ENCODE measurements at regions not wholly inside any gene's neighbourhood (a gene's known extent, or its start where the extent isn't known, plus 50 kb on each side); places are given as distances from the start of the nearest gene placed in this dataset.
"Not testable (repeated sequence)": the region's sequence is repeated elsewhere in the genome, so short reads cannot be mapped to it uniquely, and the experiment has no call there.

DNA sequence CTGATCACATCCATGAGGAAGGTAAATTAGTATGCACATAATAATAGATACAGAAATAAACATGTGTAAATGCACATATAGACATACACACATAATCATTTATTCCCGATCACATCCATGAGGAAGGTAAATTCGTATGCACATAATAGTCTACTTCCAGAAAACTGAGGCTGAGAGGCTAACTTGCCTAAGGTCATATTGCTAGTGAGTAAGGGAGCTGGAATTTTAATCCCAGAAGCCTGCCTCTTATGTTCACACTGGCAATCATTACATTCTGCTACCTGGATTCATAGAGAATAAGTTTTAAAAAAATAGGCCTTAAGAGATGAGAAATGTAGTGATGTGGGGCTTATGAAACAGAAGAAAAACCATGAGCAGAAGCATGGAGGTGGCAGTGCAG is 716.3 kb downstream of the BRINP1 start:
- TF ChIP-seq, protein P1, sequence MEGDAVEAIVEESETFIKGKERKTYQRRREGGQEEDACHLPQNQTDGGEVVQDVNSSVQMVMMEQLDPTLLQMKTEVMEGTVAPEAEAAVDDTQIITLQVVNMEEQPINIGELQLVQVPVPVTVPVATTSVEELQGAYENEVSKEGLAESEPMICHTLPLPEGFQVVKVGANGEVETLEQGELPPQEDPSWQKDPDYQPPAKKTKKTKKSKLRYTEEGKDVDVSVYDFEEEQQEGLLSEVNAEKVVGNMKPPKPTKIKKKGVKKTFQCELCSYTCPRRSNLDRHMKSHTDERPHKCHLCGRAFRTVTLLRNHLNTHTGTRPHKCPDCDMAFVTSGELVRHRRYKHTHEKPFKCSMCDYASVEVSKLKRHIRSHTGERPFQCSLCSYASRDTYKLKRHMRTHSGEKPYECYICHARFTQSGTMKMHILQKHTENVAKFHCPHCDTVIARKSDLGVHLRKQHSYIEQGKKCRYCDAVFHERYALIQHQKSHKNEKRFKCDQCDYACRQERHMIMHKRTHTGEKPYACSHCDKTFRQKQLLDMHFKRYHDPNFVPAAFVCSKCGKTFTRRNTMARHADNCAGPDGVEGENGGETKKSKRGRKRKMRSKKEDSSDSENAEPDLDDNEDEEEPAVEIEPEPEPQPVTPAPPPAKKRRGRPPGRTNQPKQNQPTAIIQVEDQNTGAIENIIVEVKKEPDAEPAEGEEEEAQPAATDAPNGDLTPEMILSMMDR (IDR thresholded peaks at IDR 0.05; ENCODE audit: low read depth, low read length), result no peak
- Histone ChIP-seq H3K4me3 (ENCODE audit: low read depth, low read length) (no peak overlapping the region), H3K9me3 (no peaks in the 10 kb centered on the region; the same call in 1 of the 2 replicates), H3K27me3 (no peaks in the 10 kb centered on the region), H3K4me1 (no peaks in the 10 kb centered on the region), H3K36me3 (no peaks in the 10 kb centered on the region)
- no peak for DNase-seq

- H3K36me3 ChIP-seq, result no peaks in the 10 kb centered on the region
- no peaks in the 10 kb centered on the region for H3K9me3 ChIP-seq
- no peaks in the 10 kb centered on the region for H3K4me1 ChIP-seq
- TF ChIP-seq, protein P1 (IDR thresholded peaks at IDR 0.05; ENCODE audit: low read depth, low read length), result no peak
- no peaks in the 10 kb centered on the region for H3K27me3 ChIP-seq
- DNase-seq, result no peak
- H3K4me3 ChIP-seq (ENCODE audit: low read depth, low read length), result no peak overlapping the region
Measured at GRCh38 chr9:118659011-118659410, 710.2 kb downstream of the BRINP1 start.

DNA sequence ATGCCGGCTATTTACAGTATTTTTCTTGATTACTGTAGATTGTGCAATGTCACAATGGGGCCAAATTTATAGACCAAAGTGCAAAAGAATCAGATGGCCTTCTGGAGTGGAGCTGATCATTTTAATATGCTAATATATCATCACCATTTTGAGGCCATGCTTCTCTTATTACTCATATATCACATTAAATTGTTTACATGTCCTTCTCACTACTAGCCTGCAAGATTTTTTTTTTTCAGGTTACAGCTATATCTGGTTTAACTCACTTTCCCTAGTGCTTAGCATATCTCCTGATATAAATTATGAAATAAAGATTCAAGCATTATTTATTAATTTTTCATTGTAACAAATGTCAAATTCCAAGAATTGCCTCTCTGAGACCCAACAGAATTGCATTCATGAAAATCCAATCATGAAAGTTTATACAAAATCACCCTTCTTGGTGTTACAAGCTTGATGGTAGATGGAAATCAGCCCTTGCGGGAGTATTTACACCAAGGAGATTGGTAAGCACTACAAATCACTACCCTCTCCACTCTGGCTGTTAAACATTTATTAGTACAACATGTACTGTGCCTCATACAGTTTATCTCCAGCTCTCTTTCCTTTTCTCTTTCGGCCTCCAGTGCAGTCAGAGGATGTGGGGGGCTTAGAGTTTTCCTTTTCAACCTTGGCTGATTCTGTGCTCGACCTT is 703.9 kb downstream of the BRINP1 start:
- Histone ChIP-seq H3K36me3 (no peaks in the 10 kb centered on the region), H3K4me3 (ENCODE audit: low read depth, low read length) (no peak overlapping the region), H3K9me3 (no peaks in the 10 kb centered on the region), H3K4me1 (no peaks in the 10 kb centered on the region), H3K27me3 (no peaks in the 10 kb centered on the region)
- TF ChIP-seq, protein P1 (IDR thresholded peaks at IDR 0.05; ENCODE audit: low read depth, low read length), result no peak
- DNase-seq, result no peak

GRCh38 chr9:118670011-118670953 is 699.0 kb downstream of the BRINP1 start:
- no peak for DNase-seq
- Histone ChIP-seq H3K4me1 (no peaks in the 10 kb centered on the region), H3K36me3 (no peaks in the 10 kb centered on the region), H3K27me3 (no peaks in the 10 kb centered on the region), H3K9me3 (no peaks in the 10 kb centered on the region), H3K4me3 (ENCODE audit: low read depth, low read length) (no peak overlapping the region)
- TF ChIP-seq, protein P1 (IDR thresholded peaks at IDR 0.05; ENCODE audit: low read depth, low read length), result no peak

GRCh38 chr9:118674942-118675341 is 694.3 kb downstream of the BRINP1 start:
- H3K36me3 ChIP-seq, result no peaks in the 10 kb centered on the region
- TF ChIP-seq, protein P1 (IDR thresholded peaks at IDR 0.05; ENCODE audit: low read depth, low read length), result no peak
- H3K27me3 ChIP-seq, result no peaks in the 10 kb centered on the region
- no peaks in the 10 kb centered on the region; the same call in 1 of the 2 replicates for H3K9me3 ChIP-seq
- no peak for DNase-seq
- no peak overlapping the region for H3K4me3 ChIP-seq (ENCODE audit: low read depth, low read length)
- no peaks in the 10 kb centered on the region for H3K4me1 ChIP-seq

DNA sequence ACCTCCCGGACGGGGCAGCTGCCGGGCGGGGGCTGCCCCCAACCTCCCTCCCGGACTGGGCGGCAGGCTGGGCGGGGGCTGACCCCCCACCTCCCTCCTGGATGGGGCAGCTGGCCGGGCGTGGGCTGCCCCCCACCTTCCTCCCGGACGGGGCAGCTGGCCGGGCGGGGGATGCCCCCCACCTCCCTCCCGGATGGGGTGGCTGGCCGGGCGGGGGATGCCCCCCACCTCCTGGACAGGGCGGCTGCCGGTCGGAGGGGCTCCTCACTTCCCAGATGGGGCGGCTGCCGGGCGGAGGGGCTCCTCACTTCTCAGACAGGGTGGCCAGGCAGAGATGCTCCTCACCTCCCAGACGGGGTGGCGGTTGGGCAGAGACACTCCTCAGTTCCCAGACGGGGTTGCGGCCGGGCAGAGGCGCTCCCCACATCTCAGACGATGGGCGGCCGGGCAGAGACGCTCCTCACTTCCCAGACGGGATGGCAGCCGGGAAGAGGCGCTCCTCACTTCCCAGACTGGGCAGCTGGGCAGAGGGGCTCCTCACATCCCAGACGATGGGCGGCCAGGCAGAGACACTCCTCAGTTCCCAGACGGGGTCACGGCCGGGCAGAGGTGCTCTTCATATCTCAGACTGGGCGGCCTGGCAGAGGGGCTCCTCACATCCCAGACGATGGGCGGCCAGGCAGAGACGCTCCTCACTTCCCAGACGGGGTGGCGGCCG is 691.1 kb downstream of the BRINP1 start:
- not testable (repeated sequence) for H3K27me3 ChIP-seq; H3K4me3 ChIP-seq (ENCODE audit: low read depth, low read length); H3K9me3 ChIP-seq; H3K4me1 ChIP-seq; H3K36me3 ChIP-seq; DNase-seq

Data from BE2C (cell line).